ENCODE measurements at regions not wholly inside any gene's neighbourhood (a gene's known extent, or its start where the extent isn't known, plus 50 kb on each side); places are given as distances from the start of the nearest gene placed in this dataset.
"Not testable (repeated sequence)": the region's sequence is repeated elsewhere in the genome, so short reads cannot be mapped to it uniquely, and the experiment has no call there.

- ATAC-seq, result no peak
- intact Hi-C loops (cut with DNase I), result no loop called here
These were observed 158.5 kb upstream of the PFN2 start for GRCh38 chr3:150129166-150129565.

GRCh38 chr3:150128126-150128525, 157.4 kb upstream of the PFN2 start:
- ATAC-seq (no peak), DNase-seq (ENCODE audit: missing footprints) (no peak)
- intact Hi-C loops (cut with DNase I), result no loop called here

More at GRCh38 chr3:150129166-150129565, 158.5 kb upstream of the PFN2 start:
- DNase-seq (ENCODE audit: missing footprints), result no peak

GRCh38 chr3:150127011-150127490, 156.4 kb upstream of the PFN2 start:
- DNase-seq (ENCODE audit: missing footprints) (no peak), ATAC-seq (no peak)
- intact Hi-C loops (cut with DNase I), result no loop called here

GRCh38 chr3:150124142-150124541, 153.4 kb upstream of the PFN2 start:
- DNase-seq (ENCODE audit: missing footprints) (no peak), ATAC-seq (no peak)
- intact Hi-C loops (cut with DNase I), result no loop called here

GRCh38 chr3:150123249-150123648, 152.6 kb upstream of the PFN2 start:
- intact Hi-C loops (cut with DNase I); DNase-seq (ENCODE audit: missing footprints); ATAC-seq: not testable (repeated sequence)

- ATAC-seq (no peak), DNase-seq (ENCODE audit: missing footprints) (no peak)
- intact Hi-C loops (cut with DNase I), result no loop called here
These were observed 147.5 kb upstream of the PFN2 start for GRCh38 chr3:150118219-150118618.

- ATAC-seq, result no peak
- no peak for DNase-seq (ENCODE audit: missing footprints)
- intact Hi-C loops (cut with DNase I), result no loop called here
These were observed 146.4 kb upstream of the PFN2 start for GRCh38 chr3:150117076-150117475.

- intact Hi-C loops (cut with DNase I), result no loop called here
- no peak for ATAC-seq
- no peak for DNase-seq (ENCODE audit: missing footprints)
These were observed 145.5 kb upstream of the PFN2 start for GRCh38 chr3:150116196-150116595.

GRCh38 chr3:150114873-150115540, 144.3 kb upstream of the PFN2 start:
- ATAC-seq (no peak), DNase-seq (ENCODE audit: missing footprints) (no peak)
- intact Hi-C loops (cut with DNase I), result no loop called here

GRCh38 chr3:150114273-150114672, 143.6 kb upstream of the PFN2 start:
- no peak for ATAC-seq
- DNase-seq (ENCODE audit: missing footprints), result no peak
- intact Hi-C loops (cut with DNase I), result no loop called here

- intact Hi-C loops (cut with DNase I), result no loop called here
- no peak for ATAC-seq
- no peak for DNase-seq (ENCODE audit: missing footprints)
These were observed 139.4 kb upstream of the PFN2 start for GRCh38 chr3:150110097-150110496.

GRCh38 chr3:150107429-150108175, 136.9 kb upstream of the PFN2 start:
- ATAC-seq (no peak), DNase-seq (ENCODE audit: missing footprints) (no peak)
- intact Hi-C loops (cut with DNase I), result no loop called here

- intact Hi-C loops (cut with DNase I), result no loop called here
- no peak for ATAC-seq
- DNase-seq (ENCODE audit: missing footprints), result no peak
These were observed 136.2 kb upstream of the PFN2 start for GRCh38 chr3:150106740-150107428.

- ATAC-seq (no peak), DNase-seq (ENCODE audit: missing footprints) (no peak)
- intact Hi-C loops (cut with DNase I), result no loop called here
These were observed 135.4 kb upstream of the PFN2 start for GRCh38 chr3:150105886-150106612.

- no peak for DNase-seq (ENCODE audit: missing footprints)
These were observed 134.3 kb upstream of the PFN2 start for GRCh38 chr3:150105025-150105424.

GRCh38 chr3:150104564-150104963, 133.9 kb upstream of the PFN2 start:
- no peak for DNase-seq (ENCODE audit: missing footprints)
- ATAC-seq, result no peak
- intact Hi-C loops (cut with DNase I), result no loop called here

More at GRCh38 chr3:150105025-150105424, 134.3 kb upstream of the PFN2 start:
- no peak for ATAC-seq
- intact Hi-C loops (cut with DNase I), result no loop called here

GRCh38 chr3:150101016-150101415, 130.3 kb upstream of the PFN2 start:
- intact Hi-C loops (cut with DNase I), result no loop called here
- ATAC-seq (no peak), DNase-seq (ENCODE audit: missing footprints) (no peak)

- intact Hi-C loops (cut with DNase I), result no loop called here
- DNase-seq (ENCODE audit: missing footprints) (no peak), ATAC-seq (no peak)
These were observed 127.9 kb upstream of the PFN2 start for GRCh38 chr3:150098621-150099020.

- intact Hi-C loops (cut with DNase I), result no loop called here
- ATAC-seq, result no peak
- no peak for DNase-seq (ENCODE audit: missing footprints)
These were observed 126.8 kb upstream of the PFN2 start for GRCh38 chr3:150097588-150097890.
